Activated CD4-positive, alpha-beta T cell treated with anti-CD3 and anti-CD28 coated beads for 36 hours (primary cell): ENCODE measurements at regions not wholly inside any gene's neighbourhood (a gene's known extent, or its start where the extent isn't known, plus 50 kb on each side); places are given as distances from the start of the nearest gene placed in this dataset.

Source experiments
- ATAC-seq: fragments of 200-7000 bp; cut with Tn5 transposase; one replicate; pipeline ENCODE4 v1.10.0; 2021; ENCODE audit warnings: mild to moderate bottlenecking, moderate library complexity
- CTCF ChIA-PET: fragments of 350-600 bp; sonication (Branson Sonifier 250); formaldehyde crosslinking; loops from one replicate; lab custom pipeline; 2021; ENCODE audit warnings: antibody characterized with exemption; lab: Charles Lee
- POLR2A ChIA-PET: fragments of 350-600 bp; sonication (Branson Sonifier 250); formaldehyde crosslinking; loops from one replicate; lab custom pipeline; 2021; ENCODE audit warnings: antibody characterized with exemption, inconsistent platforms; lab: Charles Lee
- DNase-seq: peaks from one replicate; pipeline ENCODE4 v3.0.0-alpha.2; 2020
- H3K27ac Mint-ChIP-seq: one replicate; pipeline ENCODE4 v1.8.0; 2021; ENCODE audit warnings: mixed read lengths
- H3K27me3 Mint-ChIP-seq: one replicate; pipeline ENCODE4 v1.8.0; 2021; ENCODE audit warnings: mixed read lengths
- H3K36me3 Mint-ChIP-seq: one replicate; pipeline ENCODE4 v1.8.0; 2021; ENCODE audit warnings: low read depth, mixed read lengths
- H3K4me1 Mint-ChIP-seq: one replicate; pipeline ENCODE4 v1.8.0; 2021; ENCODE audit warnings: mixed read lengths
- H3K4me3 Mint-ChIP-seq: one replicate; pipeline ENCODE4 v1.8.0; 2021; ENCODE audit warnings: mild to moderate bottlenecking, moderate library complexity, mixed read lengths
- H3K9me3 Mint-ChIP-seq: one replicate; pipeline ENCODE4 v1.8.0; 2021; ENCODE audit warnings: low read depth, mixed read lengths
- intact Hi-C, 2 experiments: fragments of 100-400 bp; cut with DNase I in 1 of 2; cut with micrococcal nuclease in 1 of 2; formaldehyde crosslinking; loops; one replicate each; pipeline versions ENCODE4 v1.14.2 to v1.15.1; 2022 to 2024; cut with DNase I, micrococcal nuclease

- Mint-ChIP-seq H3K27ac (peak overlapping the region; percentile 83), H3K9me3 (peaks cover 9% of the 10 kb centered on the region), H3K4me3 (peak overlapping the region; percentile 21), H3K27me3 (peaks cover 31% of the 10 kb centered on the region), H3K36me3 (no peaks in the 10 kb centered on the region), H3K4me1 (peaks cover 28% of the 10 kb centered on the region)
- intact Hi-C loops: loop anchor here in 1 of 2 experiments (1.0 to 5.0 kb wide), 5 partner anchors 108 to 777 kb away; partner anchors contain the start of gene FBXO31
- peak; percentile 95 for ATAC-seq
- ChIA-PET CTCF (interaction anchor here (0.6 to 0.8 kb wide), 3 partner anchors 17 to 727 kb away, joined by 3 to 4 read pairs (median 3); no protein-coding TSS in a partner anchor), POLR2A (interaction anchor here (0.6 kb wide), 5 partner anchors 14 to 864 kb away, joined by 3 to 8 read pairs (median 3); no protein-coding TSS in a partner anchor)
- peak; percentile 85 for DNase-seq
Observed at GRCh38 chr16:86664522-86665318, 86.4 kb downstream of the FOXL1 start.

DNA sequence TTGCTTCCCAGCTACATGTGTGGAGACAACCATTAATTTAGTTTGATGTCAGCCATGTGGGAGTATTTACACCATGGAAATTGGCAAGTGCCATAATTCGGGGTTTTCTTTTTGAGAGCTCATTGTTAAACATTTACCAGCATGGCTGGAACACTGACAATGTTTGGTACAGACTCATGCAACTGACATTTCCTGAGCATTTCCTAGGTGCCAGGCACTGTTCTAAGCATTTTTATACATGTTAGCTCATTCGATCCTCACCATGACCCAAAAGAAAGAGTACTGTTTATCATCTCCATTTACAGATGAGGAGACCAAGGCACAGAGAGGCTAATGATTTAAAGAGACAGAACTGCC lies 86.9 kb downstream of the FOXL1 start:
- Mint-ChIP-seq H3K4me1 (peaks cover 28% of the 10 kb centered on the region), H3K27ac (peak overlapping the region; percentile 83), H3K4me3 (no peak overlapping the region), H3K9me3 (peaks cover 5% of the 10 kb centered on the region), H3K36me3 (no peaks in the 10 kb centered on the region), H3K27me3 (peaks cover 29% of the 10 kb centered on the region)
- intact Hi-C loops: loop anchor here in 1 of 2 experiments (5.0 kb wide), 1 partner anchor 778 kb away; no protein-coding TSS in a partner anchor
- ATAC-seq (no peak), DNase-seq (no peak)
- ChIA-PET CTCF (interaction anchor here (0.6 kb wide), 1 partner anchor 17 kb away, joined by 4 read pairs; no protein-coding TSS in a partner anchor), POLR2A (interaction anchor here (0.6 kb wide), 2 partner anchors 14 to 865 kb away, joined by 3 to 8 read pairs; no protein-coding TSS in a partner anchor)

GRCh38 chr16:86665929-86666328 lies 87.6 kb downstream of the FOXL1 start:
- Mint-ChIP-seq H3K27me3 (peaks cover 26% of the 10 kb centered on the region), H3K4me1 (peaks cover 28% of the 10 kb centered on the region), H3K4me3 (no peak overlapping the region), H3K36me3 (no peaks in the 10 kb centered on the region), H3K9me3 (peaks cover 5% of the 10 kb centered on the region), H3K27ac (peak overlapping the region; percentile 40)
- ChIA-PET CTCF (no interaction called here), POLR2A (no interaction called here)
- no peak for ATAC-seq
- intact Hi-C loops: loop anchor here in 1 of 2 experiments (5.0 kb wide), 1 partner anchor 779 kb away; no protein-coding TSS in a partner anchor
- DNase-seq: no peak

DNA sequence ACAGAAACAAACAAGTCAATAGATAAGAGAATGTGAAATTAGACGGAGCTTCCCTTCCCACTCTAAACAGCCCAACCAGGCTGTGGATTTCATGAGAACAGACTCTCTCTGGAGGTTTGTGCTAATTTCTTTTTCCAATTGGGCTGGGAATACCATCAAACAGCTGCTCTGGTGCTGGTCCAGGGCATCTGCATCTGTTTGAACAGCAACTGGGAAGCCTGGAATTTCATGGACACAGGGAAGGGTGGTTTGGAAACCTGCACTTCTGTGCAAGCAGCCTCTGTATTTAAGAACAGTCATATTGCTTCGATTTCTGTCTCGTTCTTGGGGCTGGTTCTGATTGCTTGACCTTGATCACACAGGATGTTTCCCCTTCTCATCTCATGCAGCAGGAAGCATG lies 88.7 kb downstream of the FOXL1 start:
- no peak for DNase-seq
- peaks cover 26% of the 10 kb centered on the region for H3K27me3 Mint-ChIP-seq
- H3K9me3 Mint-ChIP-seq: peaks cover 5% of the 10 kb centered on the region
- H3K36me3 Mint-ChIP-seq: no peaks in the 10 kb centered on the region
- H3K4me1 Mint-ChIP-seq: peaks cover 28% of the 10 kb centered on the region
- ChIA-PET POLR2A (no interaction called here), CTCF (no interaction called here)
- H3K4me3 Mint-ChIP-seq: no peak overlapping the region
- no peak for ATAC-seq
- H3K27ac Mint-ChIP-seq: no peak overlapping the region
- intact Hi-C loops: loop anchor here in 1 of 2 experiments (5.0 kb wide), 1 partner anchor 780 kb away; no protein-coding TSS in a partner anchor

DNA sequence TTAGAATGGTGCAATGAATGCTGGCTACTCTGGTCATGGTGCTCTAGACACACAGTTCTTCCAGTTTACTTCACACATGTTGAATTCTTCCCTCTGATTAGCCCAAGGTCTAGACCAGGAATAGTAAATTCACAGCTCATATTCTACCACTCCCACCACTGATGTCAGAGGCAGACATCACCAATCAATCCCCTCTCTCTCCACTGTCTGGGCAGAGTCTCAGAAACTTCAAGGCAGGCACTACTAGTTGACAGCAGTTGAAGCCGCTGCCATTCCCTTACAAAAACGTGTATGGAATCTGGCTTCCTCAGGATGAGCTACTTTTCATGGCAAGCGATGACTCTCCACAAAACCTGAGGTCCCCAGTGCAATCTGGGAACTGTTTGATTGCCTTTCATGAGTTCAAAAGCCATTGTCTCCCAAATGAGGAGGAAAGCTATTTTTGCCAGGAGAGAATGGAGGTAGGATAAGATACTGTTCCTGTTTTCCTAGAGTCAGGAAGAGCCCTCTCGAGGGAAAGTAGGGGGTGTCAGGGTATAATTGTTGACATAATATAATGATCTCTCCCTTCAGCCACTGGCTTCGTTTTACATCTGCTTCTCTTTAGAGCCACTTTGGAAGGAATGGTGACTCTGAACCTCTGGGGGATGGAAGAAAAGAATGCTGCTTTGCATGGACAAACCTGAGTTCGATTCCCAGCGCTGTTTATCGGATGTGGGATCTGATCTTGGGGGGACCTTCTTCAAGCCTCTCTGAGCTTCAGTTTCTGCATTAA lies 90.0 kb downstream of the FOXL1 start:
- Mint-ChIP-seq H3K36me3 (no peaks in the 10 kb centered on the region), H3K4me3 (no peak overlapping the region), H3K27me3 (peaks cover 26% of the 10 kb centered on the region), H3K4me1 (peaks cover 27% of the 10 kb centered on the region), H3K27ac (no peak overlapping the region), H3K9me3 (peaks cover 5% of the 10 kb centered on the region)
- intact Hi-C loops: loop anchor here in 1 of 2 experiments (5.0 kb wide), 1 partner anchor 781 kb away; no protein-coding TSS in a partner anchor
- POLR2A ChIA-PET: no interaction called here
- ATAC-seq (no peak), DNase-seq (no peak)
- CTCF ChIA-PET: no interaction called here

GRCh38 chr16:86669285-86669805 lies 91.0 kb downstream of the FOXL1 start:
- DNase-seq (no peak), ATAC-seq (no peak)
- H3K27ac Mint-ChIP-seq: no peak overlapping the region
- H3K4me3 Mint-ChIP-seq: no peak overlapping the region
- POLR2A ChIA-PET: no interaction called here
- H3K9me3 Mint-ChIP-seq: peaks cover 5% of the 10 kb centered on the region
- H3K27me3 Mint-ChIP-seq: peaks cover 21% of the 10 kb centered on the region
- H3K4me1 Mint-ChIP-seq: peaks cover 17% of the 10 kb centered on the region
- no peaks in the 10 kb centered on the region for H3K36me3 Mint-ChIP-seq
- intact Hi-C loops: loop anchor here in 1 of 2 experiments (5.0 kb wide), 1 partner anchor 782 kb away; no protein-coding TSS in a partner anchor
- CTCF ChIA-PET: no interaction called here

- H3K27ac Mint-ChIP-seq: no peak overlapping the region
- H3K4me3 Mint-ChIP-seq: no peak overlapping the region
Observed at GRCh38 chr16:86669937-86670749, 91.8 kb downstream of the FOXL1 start.

GRCh38 chr16:86670750-86671234 lies 92.4 kb downstream of the FOXL1 start:
- DNase-seq: no peak
- ChIA-PET POLR2A (no interaction called here), CTCF (interaction anchor here (0.5 kb wide), 1 partner anchor 53 kb away, joined by 3 read pairs; no protein-coding TSS in a partner anchor)
- no peak for ATAC-seq
- no peak overlapping the region for H3K27ac Mint-ChIP-seq
- H3K4me3 Mint-ChIP-seq: no peak overlapping the region
- H3K4me1 Mint-ChIP-seq: peaks cover 5% of the 10 kb centered on the region
- H3K36me3 Mint-ChIP-seq: no peaks in the 10 kb centered on the region
- intact Hi-C loops: no loop called here
- peaks cover 21% of the 10 kb centered on the region for H3K27me3 Mint-ChIP-seq
- peaks cover 5% of the 10 kb centered on the region for H3K9me3 Mint-ChIP-seq

More at GRCh38 chr16:86669937-86670749, 91.8 kb downstream of the FOXL1 start:
- no peak for ATAC-seq
- peaks cover 9% of the 10 kb centered on the region for H3K4me1 Mint-ChIP-seq
- H3K27me3 Mint-ChIP-seq: peaks cover 21% of the 10 kb centered on the region
- CTCF ChIA-PET: interaction anchor here (0.5 kb wide), 1 partner anchor 54 kb away, joined by 3 read pairs; no protein-coding TSS in a partner anchor
- POLR2A ChIA-PET: no interaction called here
- no peaks in the 10 kb centered on the region for H3K36me3 Mint-ChIP-seq
- DNase-seq: no peak
- intact Hi-C loops: loop anchor here in 1 of 2 experiments (5.0 kb wide), 1 partner anchor 783 kb away; no protein-coding TSS in a partner anchor
- H3K9me3 Mint-ChIP-seq: peaks cover 5% of the 10 kb centered on the region

GRCh38 chr16:86671486-86672178 lies 93.3 kb downstream of the FOXL1 start:
- Mint-ChIP-seq H3K36me3 (no peaks in the 10 kb centered on the region), H3K27ac (no peak overlapping the region), H3K4me3 (no peak overlapping the region), H3K9me3 (no peaks in the 10 kb centered on the region), H3K4me1 (peaks cover 5% of the 10 kb centered on the region), H3K27me3 (peaks cover 16% of the 10 kb centered on the region)
- ChIA-PET CTCF (no interaction called here), POLR2A (no interaction called here)
- DNase-seq (no peak), ATAC-seq (no peak)
- intact Hi-C loops: no loop called here
